ENCODE measurements at regions not wholly inside any gene's neighbourhood (a gene's known extent, or its start where the extent isn't known, plus 50 kb on each side); places are given as distances from the start of the nearest gene placed in this dataset.

DNA sequence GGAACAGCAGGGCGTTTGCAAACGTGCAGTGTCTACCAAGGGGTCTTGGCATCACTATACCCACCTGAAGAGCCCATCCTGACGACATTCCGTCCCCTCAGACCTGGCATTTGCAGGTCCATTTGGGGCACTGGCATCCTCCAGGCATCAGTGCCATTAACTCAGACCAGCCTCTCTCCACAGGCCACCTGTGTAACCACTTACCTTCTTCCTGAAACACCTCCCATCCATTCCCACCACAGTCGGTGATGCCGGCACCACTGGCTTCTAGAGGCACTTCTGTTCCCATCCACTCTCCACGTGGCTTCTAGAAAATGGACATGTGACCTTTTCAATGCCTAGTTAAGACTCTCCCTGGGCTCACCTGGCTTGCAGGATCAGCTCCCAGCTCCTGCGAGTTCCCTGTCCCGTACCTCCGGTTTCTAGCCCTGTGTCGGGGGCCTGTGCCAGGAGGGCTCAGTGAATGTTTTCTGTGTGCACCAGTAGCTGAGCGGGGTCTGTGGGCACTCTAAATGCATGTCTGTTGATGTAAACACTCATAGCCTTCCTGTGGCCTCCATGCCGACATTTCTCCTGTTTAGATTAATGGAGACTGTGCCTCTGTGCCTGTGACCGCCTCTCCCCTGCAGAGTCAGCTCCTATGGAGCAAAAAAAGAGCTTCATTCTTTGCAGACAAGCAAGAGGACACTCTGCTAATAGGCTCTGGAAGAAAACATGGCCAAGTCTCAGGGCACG, 458.0 kb upstream of the HS6ST1 start:
- peaks cover 2% of the 10 kb centered on the region for H3K9me3 ChIP-seq (replicated peaks; ENCODE audit: control insufficient read depth, insufficient read depth, low read length)
- POLR2A ChIA-PET: no interaction called here
- CTCF ChIA-PET: no interaction called here
- dilution Hi-C loops (cut with MboI; ENCODE audit: extremely low pct_ligation_motif_present, low sequenced_read_pairs) (no loop called here), intact Hi-C loops (cut with micrococcal nuclease) (no loop called here)
- no peak overlapping the region for H2AFZ ChIP-seq (ENCODE audit: low read depth, low read length)
- TF ChIP-seq POLR2A (IDR thresholded peaks at IDR 0.05; ENCODE audit: low read depth, low read length): no peak
- TF ChIP-seq, protein P1, sequence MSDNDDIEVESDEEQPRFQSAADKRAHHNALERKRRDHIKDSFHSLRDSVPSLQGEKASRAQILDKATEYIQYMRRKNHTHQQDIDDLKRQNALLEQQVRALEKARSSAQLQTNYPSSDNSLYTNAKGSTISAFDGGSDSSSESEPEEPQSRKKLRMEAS (IDR thresholded peaks at IDR 0.05; ENCODE audit: insufficient read depth, insufficient read length): no peak
- TF ChIP-seq, protein P2, sequence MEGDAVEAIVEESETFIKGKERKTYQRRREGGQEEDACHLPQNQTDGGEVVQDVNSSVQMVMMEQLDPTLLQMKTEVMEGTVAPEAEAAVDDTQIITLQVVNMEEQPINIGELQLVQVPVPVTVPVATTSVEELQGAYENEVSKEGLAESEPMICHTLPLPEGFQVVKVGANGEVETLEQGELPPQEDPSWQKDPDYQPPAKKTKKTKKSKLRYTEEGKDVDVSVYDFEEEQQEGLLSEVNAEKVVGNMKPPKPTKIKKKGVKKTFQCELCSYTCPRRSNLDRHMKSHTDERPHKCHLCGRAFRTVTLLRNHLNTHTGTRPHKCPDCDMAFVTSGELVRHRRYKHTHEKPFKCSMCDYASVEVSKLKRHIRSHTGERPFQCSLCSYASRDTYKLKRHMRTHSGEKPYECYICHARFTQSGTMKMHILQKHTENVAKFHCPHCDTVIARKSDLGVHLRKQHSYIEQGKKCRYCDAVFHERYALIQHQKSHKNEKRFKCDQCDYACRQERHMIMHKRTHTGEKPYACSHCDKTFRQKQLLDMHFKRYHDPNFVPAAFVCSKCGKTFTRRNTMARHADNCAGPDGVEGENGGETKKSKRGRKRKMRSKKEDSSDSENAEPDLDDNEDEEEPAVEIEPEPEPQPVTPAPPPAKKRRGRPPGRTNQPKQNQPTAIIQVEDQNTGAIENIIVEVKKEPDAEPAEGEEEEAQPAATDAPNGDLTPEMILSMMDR (IDR thresholded peaks at IDR 0.05; ENCODE audit: extremely low read depth in 1 of 2, insufficient read depth in 1 of 2, low read depth in 1 of 2, low read length in 2 of 2): no peak
- TF ChIP-seq MYC (IDR thresholded peaks at IDR 0.05; ENCODE audit: low read depth, low read length): no peak
- TF ChIP-seq FOS (IDR thresholded peaks at IDR 0.05; ENCODE audit: borderline replicate concordance, insufficient read depth, low read length): no peak
- no peak for TF ChIP-seq EZH2 (IDR thresholded peaks at IDR 0.05; ENCODE audit: borderline replicate concordance, low read depth, low read length, severe bottlenecking)
- no peak for TF ChIP-seq GATA2 (IDR thresholded peaks at IDR 0.05; ENCODE audit: insufficient read depth, insufficient read length, low read depth, low read length)
- TF ChIP-seq POLR2AphosphoS5 (IDR thresholded peaks at IDR 0.05; ENCODE audit: insufficient read depth, low read depth, low read length): no peak
- TF ChIP-seq JUN (IDR thresholded peaks at IDR 0.05; ENCODE audit: borderline replicate concordance, insufficient read depth, insufficient read length, low read depth): no peak
- no peak overlapping the region for H3K9ac ChIP-seq (replicated peaks; ENCODE audit: extremely low read depth, insufficient read depth, low read length)
- H3K4me2 ChIP-seq (ENCODE audit: insufficient read depth, low read length): no peak overlapping the region
- no peak overlapping the region for H3K4me3 ChIP-seq (replicated peaks in 1 of 3; ENCODE audit: insufficient read depth in 1 of 3, low read depth in 1 of 3, low read length in 3 of 3)
- H3K36me3 ChIP-seq (ENCODE audit: control insufficient read depth in 2 of 2, extremely low read depth in 1 of 2, insufficient read depth in 2 of 2, low read length in 2 of 2): no peaks in the 10 kb centered on the region
- H3K9me1 ChIP-seq (replicated peaks; ENCODE audit: control insufficient read depth, extremely low read depth, insufficient read depth, low read length): no peaks in the 10 kb centered on the region
- FAIRE-seq (no peak), DNase-seq (ENCODE audit: low read depth, low spot score) (no peak)
- no peaks in the 10 kb centered on the region for H3K27me3 ChIP-seq (ENCODE audit: control insufficient read depth in 2 of 2, insufficient read depth in 2 of 2, low read length in 2 of 2)
- no peak overlapping the region for H3K27ac ChIP-seq (ENCODE audit: insufficient read depth, low read depth, low read length)
- H3K79me2 ChIP-seq (ENCODE audit: control insufficient read depth, insufficient read depth, low read length): no peaks in the 10 kb centered on the region
- H3K4me1 ChIP-seq (ENCODE audit: control insufficient read depth, extremely low read depth, insufficient read depth, low read length): no peaks in the 10 kb centered on the region
- H4K20me1 ChIP-seq (replicated peaks; ENCODE audit: control insufficient read depth, extremely low read depth, insufficient read depth, low read length): no peaks in the 10 kb centered on the region
- BruUV-seq (replicated peaks): no TSS peak
